EH (cell line): ENCODE measurements at regions not wholly inside any gene's neighbourhood (a gene's known extent, or its start where the extent isn't known, plus 50 kb on each side); places are given as distances from the start of the nearest gene placed in this dataset.
"Not testable (repeated sequence)": the region's sequence is repeated elsewhere in the genome, so short reads cannot be mapped to it uniquely, and the experiment has no call there.

ENCODE experiments used
- DNase-seq: peaks from one replicate; pipeline ENCODE4 v3.0.0-alpha.2; 2015; ENCODE audit warnings: low read depth

GRCh38 chr4:137394018-137394417 lies 138.3 kb downstream of the PCDH18 start:
- DNase-seq = peak; percentile 50

- no peak for DNase-seq
Observed at GRCh38 chr4:137393044-137393443, 139.2 kb downstream of the PCDH18 start.

GRCh38 chr4:137390707-137391106 lies 141.6 kb downstream of the PCDH18 start:
- peak; percentile 69 for DNase-seq

GRCh38 chr4:137389911-137390520 lies 142.3 kb downstream of the PCDH18 start:
- peak; percentile 63 for DNase-seq

- peak; percentile 84 for DNase-seq
Observed at GRCh38 chr4:137387924-137388323, 144.4 kb downstream of the PCDH18 start.

GRCh38 chr4:137384476-137384875 lies 147.8 kb downstream of the PCDH18 start:
- no peak for DNase-seq

- DNase-seq = peak; percentile 25
Observed at GRCh38 chr4:137378821-137379220, 153.5 kb downstream of the PCDH18 start.

- no peak for DNase-seq
Observed at GRCh38 chr4:137378393-137378792, 153.9 kb downstream of the PCDH18 start.

GRCh38 chr4:137376312-137376711 lies 156.0 kb downstream of the PCDH18 start:
- DNase-seq = no peak

GRCh38 chr4:137375111-137375850 lies 157.0 kb downstream of the PCDH18 start:
- DNase-seq = peak; percentile 23

- DNase-seq = no peak
Observed at GRCh38 chr4:137370679-137371078, 161.6 kb downstream of the PCDH18 start.

GRCh38 chr4:137370206-137370633 lies 162.1 kb downstream of the PCDH18 start:
- peak; percentile 77 for DNase-seq

- peak; percentile 83 for DNase-seq
Observed at GRCh38 chr4:137367620-137368019, 164.7 kb downstream of the PCDH18 start.

- peak; percentile 14 for DNase-seq
Observed at GRCh38 chr4:137363496-137363895, 168.8 kb downstream of the PCDH18 start.

- peak; percentile 41 for DNase-seq
Observed at GRCh38 chr4:137361756-137362470, 170.4 kb downstream of the PCDH18 start.

- DNase-seq = peak; percentile 36
Observed at GRCh38 chr4:137360761-137361160, 171.5 kb downstream of the PCDH18 start.

GRCh38 chr4:137359691-137360315 lies 172.5 kb downstream of the PCDH18 start:
- DNase-seq = peak; percentile 79

- not testable (repeated sequence) for DNase-seq
Observed at GRCh38 chr4:137354562-137354961, 177.7 kb downstream of the PCDH18 start.

- no peak for DNase-seq
Observed at GRCh38 chr4:137347371-137347770, 184.9 kb downstream of the PCDH18 start.

- DNase-seq = no peak
Observed at GRCh38 chr4:137345597-137345996, 186.7 kb downstream of the PCDH18 start.

GRCh38 chr4:137343221-137343620 lies 189.1 kb downstream of the PCDH18 start:
- peak; percentile 39 for DNase-seq

- DNase-seq = no peak
Observed at GRCh38 chr4:137333031-137333430, 199.3 kb downstream of the PCDH18 start.
